NB4 (cell line): ENCODE measurements at regions not wholly inside any gene's neighbourhood (a gene's known extent, or its start where the extent isn't known, plus 50 kb on each side); places are given as distances from the start of the nearest gene placed in this dataset.

Experiments
- CTCF ChIP-seq: IDR thresholded peaks from one replicate; pipeline ENCODE4 v1.5.1; 2012; ENCODE audit warnings: low read depth, low read length
- MAX ChIP-seq: IDR thresholded peaks from 2 replicates; pipeline ENCODE4 v1.6.1; 2011; ENCODE audit warnings: low read depth, low read length
- MYC ChIP-seq: IDR thresholded peaks from 2 replicates; pipeline ENCODE4 v1.6.1; 2011; ENCODE audit warnings: low read depth, low read length
- POLR2A ChIP-seq: IDR thresholded peaks from 2 replicates; pipeline ENCODE4 v1.6.1; 2011; ENCODE audit warnings: mild to moderate bottlenecking; ENCODE audit not compliant: insufficient read length; ENCODE audit errors: extremely low read depth

DNA sequence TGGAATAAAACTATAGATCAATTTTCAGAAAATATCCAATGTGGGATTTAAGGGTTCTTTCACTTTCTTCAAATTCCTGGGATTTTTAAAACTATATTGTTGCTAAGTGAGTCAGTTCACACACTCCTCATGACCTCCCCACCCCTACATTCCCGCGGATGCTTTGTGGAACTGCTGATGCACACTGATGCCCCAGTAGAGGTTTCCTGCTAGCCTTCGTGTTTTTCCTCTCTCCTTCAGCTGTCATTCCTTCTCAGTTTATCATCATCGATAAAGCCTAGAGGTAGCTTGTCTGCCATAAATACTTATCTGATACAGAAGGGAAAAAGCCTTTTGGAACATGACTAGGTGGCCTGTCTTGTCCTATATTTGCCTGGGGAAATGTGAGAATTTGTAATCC is 67.4 kb upstream of the GALNT5 start:
- no peak for TF ChIP-seq CTCF
- TF ChIP-seq MAX, result no peak
- TF ChIP-seq POLR2A, result no peak
- TF ChIP-seq MYC, result no peak
